Keratinocyte (primary cell): ENCODE measurements at regions not wholly inside any gene's neighbourhood (a gene's known extent, or its start where the extent isn't known, plus 50 kb on each side); places are given as distances from the start of the nearest gene placed in this dataset.

ENCODE experiments used
- CTCF ChIP-seq, 3 experiments: IDR thresholded peaks in 1 of 3; conservative IDR thresholded peaks in 1 of 3; optimal IDR thresholded peaks in 1 of 3; 2 replicates in 2 of 3; 3 replicates in 1 of 3; pipeline versions ENCODE3 to v1.5.1; 2011; ENCODE audit warnings: low read length in 3 of 3, mild to moderate bottlenecking in 3 of 3, moderate library complexity in 2 of 3, control low read depth in 1 of 3, inconsistent platforms in 1 of 3; ENCODE audit not compliant: insufficient read depth in 2 of 3; ENCODE audit errors: extremely low read depth in 1 of 3
- EZH2 ChIP-seq: IDR thresholded peaks from one replicate; pipeline ENCODE4 v1.6.1; 2012; ENCODE audit warnings: inconsistent platforms, mild to moderate bottlenecking, low read length, moderate library complexity

- TF ChIP-seq CTCF (optimal IDR thresholded peaks at IDR 0.05 in 1 of 3, IDR thresholded peaks at IDR 0.05 in 1 of 3, conservative IDR thresholded peaks at IDR 0.05 in 1 of 3; ENCODE audit: extremely low read depth in 1 of 3, insufficient read depth in 2 of 3, low read length in 3 of 3) (no peak), EZH2 (no peak)
These were observed 116.3 kb downstream of the ERMARD start for GRCh38 chr6:169867751-169868191.
